HFF-Myc (cell line): ENCODE measurements at regions not wholly inside any gene's neighbourhood (a gene's known extent, or its start where the extent isn't known, plus 50 kb on each side); places are given as distances from the start of the nearest gene placed in this dataset.

Experiments used
- DNase-seq: peaks from one replicate; pipeline ENCODE4 v3.0.0-alpha.2; 2011; ENCODE audit warnings: low read depth; ENCODE audit errors: extremely low read depth
- H3K4me3 ChIP-seq: replicated peaks from 2 replicates; pipeline ENCODE4 v1.5.1; 2011; ENCODE audit warnings: low read depth, mild to moderate bottlenecking, control low read depth, low read length
- TF ChIP-seq, protein P1 (sequence below): IDR thresholded peaks from 2 replicates; pipeline ENCODE4 v1.5.1; 2012; ENCODE audit warnings: mild to moderate bottlenecking, low read depth, low read length, control low read depth; ENCODE audit errors: missing control alignments

DNA sequence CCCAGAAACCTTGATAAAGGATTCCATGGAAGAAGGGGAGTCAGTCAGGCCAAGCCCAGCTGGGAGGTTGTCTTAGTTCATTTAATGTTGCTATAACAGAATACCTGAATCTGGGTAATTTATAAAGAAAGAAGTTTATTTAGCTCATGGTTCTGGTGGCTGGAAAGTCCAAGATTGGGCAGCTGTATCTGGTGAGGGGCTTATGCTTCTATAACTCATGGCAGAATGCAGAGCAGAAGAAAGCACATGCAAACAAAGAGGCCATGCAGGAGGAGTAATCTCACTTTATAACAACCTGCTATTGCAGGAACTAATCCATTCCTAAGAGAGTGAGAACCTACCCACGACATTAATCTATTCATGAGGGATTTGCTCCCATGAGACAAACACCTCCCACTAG, 54.2 kb upstream of the ANKRD1 start:
- no peak overlapping the region for H3K4me3 ChIP-seq
- DNase-seq: no peak
- TF ChIP-seq, protein P1, sequence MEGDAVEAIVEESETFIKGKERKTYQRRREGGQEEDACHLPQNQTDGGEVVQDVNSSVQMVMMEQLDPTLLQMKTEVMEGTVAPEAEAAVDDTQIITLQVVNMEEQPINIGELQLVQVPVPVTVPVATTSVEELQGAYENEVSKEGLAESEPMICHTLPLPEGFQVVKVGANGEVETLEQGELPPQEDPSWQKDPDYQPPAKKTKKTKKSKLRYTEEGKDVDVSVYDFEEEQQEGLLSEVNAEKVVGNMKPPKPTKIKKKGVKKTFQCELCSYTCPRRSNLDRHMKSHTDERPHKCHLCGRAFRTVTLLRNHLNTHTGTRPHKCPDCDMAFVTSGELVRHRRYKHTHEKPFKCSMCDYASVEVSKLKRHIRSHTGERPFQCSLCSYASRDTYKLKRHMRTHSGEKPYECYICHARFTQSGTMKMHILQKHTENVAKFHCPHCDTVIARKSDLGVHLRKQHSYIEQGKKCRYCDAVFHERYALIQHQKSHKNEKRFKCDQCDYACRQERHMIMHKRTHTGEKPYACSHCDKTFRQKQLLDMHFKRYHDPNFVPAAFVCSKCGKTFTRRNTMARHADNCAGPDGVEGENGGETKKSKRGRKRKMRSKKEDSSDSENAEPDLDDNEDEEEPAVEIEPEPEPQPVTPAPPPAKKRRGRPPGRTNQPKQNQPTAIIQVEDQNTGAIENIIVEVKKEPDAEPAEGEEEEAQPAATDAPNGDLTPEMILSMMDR: no peak

DNA sequence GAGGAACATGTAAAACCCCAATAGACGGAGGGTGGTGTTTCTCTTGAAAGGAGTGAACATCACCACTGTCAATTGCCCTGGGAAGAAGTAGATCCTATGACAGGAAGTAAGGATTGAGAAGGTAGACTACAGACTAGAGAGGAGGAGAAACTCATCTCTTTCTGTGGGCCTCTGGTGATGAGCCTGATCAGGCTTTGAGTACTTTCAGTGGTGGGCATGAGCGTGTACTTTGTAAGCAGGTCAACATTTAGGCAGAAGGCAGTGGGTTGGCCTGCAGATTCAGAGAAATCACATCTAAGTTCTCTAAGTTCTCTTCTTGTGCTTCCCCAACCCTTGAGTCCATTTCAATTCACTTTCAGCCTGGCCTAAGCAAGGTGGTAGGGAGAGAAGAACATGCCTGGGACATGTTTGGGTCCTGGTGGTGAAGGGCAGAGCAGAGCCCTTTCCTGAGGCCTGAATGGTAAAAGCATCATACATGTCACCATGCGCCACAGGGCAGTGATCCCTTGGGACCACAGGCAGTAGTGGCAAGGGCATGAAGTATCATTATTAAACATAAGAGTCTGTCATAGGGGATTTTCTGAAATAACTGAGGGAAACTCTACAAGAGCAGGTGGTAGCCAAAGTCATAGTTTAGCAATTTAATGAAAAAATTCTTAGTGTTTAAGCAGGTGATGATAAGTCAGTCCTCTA, 56.4 kb upstream of the ANKRD1 start:
- no peak overlapping the region for H3K4me3 ChIP-seq
- TF ChIP-seq, protein P1: no peak
- no peak for DNase-seq

DNA sequence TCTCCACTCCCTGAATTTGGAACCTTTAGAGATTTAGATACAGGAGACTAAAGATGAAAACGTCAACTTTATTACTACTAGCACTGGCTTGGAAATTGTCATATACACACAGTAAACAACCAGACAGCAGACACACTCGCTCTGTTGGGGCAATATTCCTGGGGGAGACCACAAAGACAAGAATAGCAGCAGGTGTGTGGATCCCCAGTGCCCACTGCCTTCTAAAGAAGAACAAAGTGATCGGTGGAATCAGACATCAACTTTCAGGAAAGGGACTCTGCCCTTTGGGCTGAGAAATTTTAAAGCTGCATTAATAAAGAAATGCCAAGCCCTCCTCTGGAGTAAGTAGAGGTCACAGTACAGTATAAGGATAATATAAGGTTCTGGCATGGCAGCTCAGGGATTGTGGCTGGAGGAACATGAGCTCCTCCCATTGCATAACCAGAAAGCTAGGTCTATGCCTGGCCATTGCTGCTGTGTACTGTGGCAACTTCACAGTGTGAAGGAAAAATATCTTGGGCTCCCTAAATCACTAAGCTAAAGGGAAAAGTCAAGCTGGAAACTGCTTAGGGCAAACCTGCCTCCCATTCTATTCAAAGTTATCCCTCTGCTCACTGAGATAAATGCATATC, 57.1 kb upstream of the ANKRD1 start:
- no peak for DNase-seq
- TF ChIP-seq, protein P1: no peak
- no peak overlapping the region for H3K4me3 ChIP-seq

DNA sequence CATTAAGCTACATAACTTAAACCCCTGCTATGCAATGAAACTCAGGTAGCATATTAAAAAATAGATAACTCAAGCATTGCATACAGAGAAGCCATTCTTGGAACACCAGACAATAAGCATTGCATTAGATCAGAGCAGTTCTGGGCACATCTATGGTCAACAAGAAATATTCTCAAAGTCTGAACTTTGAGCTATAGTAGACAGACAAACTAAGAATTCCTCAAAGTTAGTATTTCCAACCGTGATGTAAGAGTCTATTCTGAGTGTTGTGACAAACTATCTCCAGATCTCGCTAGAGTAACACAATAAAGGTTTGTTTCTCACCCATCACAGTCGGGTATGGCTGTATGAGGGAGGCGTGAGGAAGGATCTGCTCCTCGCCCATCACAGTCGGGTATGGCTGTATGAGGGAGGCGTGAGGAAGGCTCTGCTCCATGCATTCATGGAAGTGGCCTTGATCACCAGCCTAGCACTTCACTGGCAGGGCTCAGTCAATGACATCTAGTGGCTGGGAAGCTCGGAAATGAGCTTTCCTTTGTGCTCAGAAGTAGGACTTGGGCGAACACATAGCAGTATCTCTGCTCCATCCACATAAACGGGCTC, 61.6 kb upstream of the ANKRD1 start:
- TF ChIP-seq, protein P1: no peak
- no peak for DNase-seq

DNA sequence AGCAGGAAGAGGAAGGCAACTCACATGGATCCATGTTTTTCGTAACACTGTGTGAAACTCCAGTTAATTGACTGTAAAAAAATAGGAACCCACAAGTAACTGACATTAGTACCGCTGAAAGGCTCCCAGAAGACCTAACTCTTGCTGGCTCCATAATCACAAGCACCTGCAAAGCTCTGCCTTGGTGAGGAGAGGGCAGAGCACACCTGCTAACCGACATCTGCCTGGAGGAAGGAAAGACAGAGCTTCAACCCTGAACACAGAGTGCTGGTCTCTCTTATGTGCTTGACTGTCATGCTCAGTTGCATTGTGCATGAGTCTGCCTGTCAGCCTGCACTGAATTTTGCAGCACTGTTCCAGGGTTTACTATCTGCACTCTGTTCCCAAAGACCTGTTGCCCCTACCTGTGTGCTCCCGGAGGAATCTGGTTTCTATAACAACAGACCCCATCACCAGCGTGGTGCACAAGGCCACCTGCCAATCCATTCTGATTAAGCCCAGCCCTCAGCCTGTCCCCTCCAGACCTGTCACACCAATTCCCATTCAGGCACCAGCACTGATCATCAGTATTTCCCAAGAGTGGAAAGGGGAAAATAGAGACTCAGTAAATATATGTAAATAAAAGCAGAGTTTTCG, 63.1 kb upstream of the ANKRD1 start:
- DNase-seq: no peak
- TF ChIP-seq, protein P1: no peak
- no peak overlapping the region for H3K4me3 ChIP-seq

More for the DNA sequence above, 61.6 kb upstream of the ANKRD1 start:
- H3K4me3 ChIP-seq: no peak overlapping the region

DNA sequence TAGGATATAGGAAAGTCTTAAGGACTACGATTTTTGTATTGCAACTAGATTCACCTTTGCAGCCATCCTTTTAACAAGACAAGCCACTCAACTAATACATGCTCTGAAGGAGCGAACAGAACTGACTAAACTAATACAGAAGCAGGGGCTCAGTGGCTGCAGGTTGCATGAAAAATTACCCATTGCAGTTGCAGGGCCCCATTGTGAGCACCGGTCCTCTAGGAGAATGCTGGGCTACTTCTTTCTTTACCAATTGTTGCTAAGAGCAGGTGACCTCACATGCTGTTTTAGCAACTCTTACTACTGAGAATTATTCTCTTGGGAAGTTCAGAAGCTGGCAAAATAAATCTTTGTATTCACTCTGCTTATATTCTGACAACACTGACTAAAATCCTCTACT, 64.0 kb upstream of the ANKRD1 start:
- TF ChIP-seq, protein P1: no peak
- DNase-seq: no peak
- no peak overlapping the region for H3K4me3 ChIP-seq
